ENCODE measurements at regions not wholly inside any gene's neighbourhood (a gene's known extent, or its start where the extent isn't known, plus 50 kb on each side); places are given as distances from the start of the nearest gene placed in this dataset.

GRCh38 chr4:18130256-18130655 is 108.7 kb upstream of the LCORL start:
- H3K9ac ChIP-seq (ENCODE audit: low read length in 3 of 3): no peak overlapping the region
- FAIRE-seq: no peak
- no peak overlapping the region for H3K27ac ChIP-seq (ENCODE audit: low read depth in 2 of 2, low read length in 2 of 2)
- H3K4me3 ChIP-seq (ENCODE audit: low read length in 3 of 3): no peak overlapping the region
- TF ChIP-seq, protein P1, sequence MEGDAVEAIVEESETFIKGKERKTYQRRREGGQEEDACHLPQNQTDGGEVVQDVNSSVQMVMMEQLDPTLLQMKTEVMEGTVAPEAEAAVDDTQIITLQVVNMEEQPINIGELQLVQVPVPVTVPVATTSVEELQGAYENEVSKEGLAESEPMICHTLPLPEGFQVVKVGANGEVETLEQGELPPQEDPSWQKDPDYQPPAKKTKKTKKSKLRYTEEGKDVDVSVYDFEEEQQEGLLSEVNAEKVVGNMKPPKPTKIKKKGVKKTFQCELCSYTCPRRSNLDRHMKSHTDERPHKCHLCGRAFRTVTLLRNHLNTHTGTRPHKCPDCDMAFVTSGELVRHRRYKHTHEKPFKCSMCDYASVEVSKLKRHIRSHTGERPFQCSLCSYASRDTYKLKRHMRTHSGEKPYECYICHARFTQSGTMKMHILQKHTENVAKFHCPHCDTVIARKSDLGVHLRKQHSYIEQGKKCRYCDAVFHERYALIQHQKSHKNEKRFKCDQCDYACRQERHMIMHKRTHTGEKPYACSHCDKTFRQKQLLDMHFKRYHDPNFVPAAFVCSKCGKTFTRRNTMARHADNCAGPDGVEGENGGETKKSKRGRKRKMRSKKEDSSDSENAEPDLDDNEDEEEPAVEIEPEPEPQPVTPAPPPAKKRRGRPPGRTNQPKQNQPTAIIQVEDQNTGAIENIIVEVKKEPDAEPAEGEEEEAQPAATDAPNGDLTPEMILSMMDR (IDR thresholded peaks at IDR 0.05; ENCODE audit: borderline replicate concordance, extremely low read depth, insufficient read depth): no peak
- H3K9me3 ChIP-seq (ENCODE audit: control insufficient read depth in 2 of 3, insufficient read depth in 1 of 3, low read length in 3 of 3): peaks cover 0 to 2% (median 0%) of the 10 kb centered on the region in 3 donors
- no peak for DNase-seq
- H3K4me1 ChIP-seq (ENCODE audit: control insufficient read depth in 2 of 3, insufficient read depth in 2 of 3, low read depth in 1 of 3, low read length in 3 of 3): no peaks in the 10 kb centered on the region
- H3K27me3 ChIP-seq (ENCODE audit: control insufficient read depth, insufficient read depth, low read length): no peaks in the 10 kb centered on the region
- H3K36me3 ChIP-seq (ENCODE audit: control insufficient read depth in 2 of 3, insufficient read depth in 3 of 3, low read length in 3 of 3): no peaks in the 10 kb centered on the region
- intact Hi-C loops (cut with DNase I): no loop called here

- no peak overlapping the region for H3K27ac ChIP-seq (ENCODE audit: low read depth in 2 of 2, low read length in 2 of 2)
- TF ChIP-seq, protein P1 (IDR thresholded peaks at IDR 0.05; ENCODE audit: borderline replicate concordance, extremely low read depth, insufficient read depth): no peak
- FAIRE-seq (no peak), DNase-seq (no peak)
- H3K9me3 ChIP-seq (ENCODE audit: control insufficient read depth in 2 of 3, insufficient read depth in 1 of 3, low read length in 3 of 3): peaks cover 0 to 2% (median 0%) of the 10 kb centered on the region in 3 donors
- intact Hi-C loops (cut with DNase I): no loop called here
- no peak overlapping the region for H3K4me3 ChIP-seq (ENCODE audit: low read length in 3 of 3)
- H3K27me3 ChIP-seq (ENCODE audit: control insufficient read depth, insufficient read depth, low read length): no peaks in the 10 kb centered on the region
- H3K36me3 ChIP-seq (ENCODE audit: control insufficient read depth in 2 of 3, insufficient read depth in 3 of 3, low read length in 3 of 3): no peaks in the 10 kb centered on the region
- no peak overlapping the region for H3K9ac ChIP-seq (ENCODE audit: low read length in 3 of 3)
- H3K4me1 ChIP-seq (ENCODE audit: control insufficient read depth in 2 of 3, insufficient read depth in 2 of 3, low read depth in 1 of 3, low read length in 3 of 3): no peaks in the 10 kb centered on the region
Measured at GRCh38 chr4:18128241-18128640, 106.7 kb upstream of the LCORL start.

DNA sequence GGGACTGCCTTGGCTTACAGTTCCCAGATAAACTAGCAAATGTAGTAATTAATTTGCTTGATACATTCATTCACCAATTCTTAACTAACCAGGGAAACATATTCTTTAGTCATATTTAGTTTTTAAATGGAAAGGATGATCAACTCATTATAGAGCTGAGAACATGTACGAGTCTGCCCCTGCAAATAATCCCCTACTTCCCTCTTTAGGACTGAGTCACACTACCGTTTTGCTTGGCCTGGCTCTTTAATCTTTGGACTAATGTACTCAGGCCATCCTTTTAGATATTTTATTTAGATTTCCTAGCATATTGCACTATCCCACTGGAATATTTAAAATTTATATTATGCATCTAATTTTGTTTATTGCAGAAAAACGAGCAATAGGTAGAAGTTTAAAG is 105.5 kb upstream of the LCORL start:
- DNase-seq (no peak), FAIRE-seq (no peak)
- Histone ChIP-seq H3K36me3 (ENCODE audit: control insufficient read depth in 2 of 3, insufficient read depth in 3 of 3, low read length in 3 of 3) (no peaks in the 10 kb centered on the region), H3K9ac (ENCODE audit: low read length in 3 of 3) (no peak overlapping the region), H3K4me3 (ENCODE audit: low read length in 3 of 3) (no peak overlapping the region), H3K27me3 (ENCODE audit: control insufficient read depth, insufficient read depth, low read length) (no peaks in the 10 kb centered on the region), H3K4me1 (ENCODE audit: control insufficient read depth in 2 of 3, insufficient read depth in 2 of 3, low read depth in 1 of 3, low read length in 3 of 3) (no peaks in the 10 kb centered on the region), H3K9me3 (ENCODE audit: control insufficient read depth in 2 of 3, insufficient read depth in 1 of 3, low read length in 3 of 3) (peaks cover 0 to 1% (median 0%) of the 10 kb centered on the region in 3 donors), H3K27ac (ENCODE audit: low read depth in 2 of 2, low read length in 2 of 2) (no peak overlapping the region)
- intact Hi-C loops (cut with DNase I): no loop called here
- TF ChIP-seq, protein P1 (IDR thresholded peaks at IDR 0.05; ENCODE audit: borderline replicate concordance, extremely low read depth, insufficient read depth): no peak

DNA sequence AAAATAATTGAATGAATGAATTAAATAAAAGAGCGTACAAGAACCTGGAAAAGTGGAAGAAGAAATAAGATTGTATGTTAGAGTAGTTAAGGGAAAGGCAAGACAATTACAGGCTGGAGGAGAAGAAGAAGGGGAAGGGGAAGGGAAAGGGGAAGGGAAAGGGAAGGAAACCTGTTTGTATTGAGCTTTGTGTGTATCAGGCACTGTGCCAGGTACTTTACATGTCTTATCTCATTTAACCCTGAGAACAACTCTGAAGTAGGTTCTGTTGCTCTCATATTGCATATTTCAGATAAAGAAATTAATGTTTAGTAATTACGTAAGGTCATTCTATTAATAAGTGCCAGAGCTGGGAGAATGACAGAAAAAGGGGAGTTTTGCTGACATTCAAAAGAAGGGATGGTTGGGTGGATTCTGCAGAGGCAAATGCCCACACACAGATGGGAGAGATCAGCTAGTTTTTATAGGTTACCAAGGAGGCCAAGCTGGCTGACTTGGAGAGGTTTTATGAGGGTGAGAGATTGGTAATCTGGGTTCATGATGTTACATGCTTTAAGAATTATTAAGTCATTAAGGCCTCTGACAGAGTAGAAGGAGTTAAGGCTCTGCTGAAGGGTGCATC is 92.3 kb upstream of the LCORL start:
- no peak overlapping the region for H3K27ac ChIP-seq (ENCODE audit: low read depth in 2 of 2, low read length in 2 of 2)
- H3K4me3 ChIP-seq (ENCODE audit: low read length in 3 of 3): no peak overlapping the region
- no peak overlapping the region for H3K9ac ChIP-seq (ENCODE audit: low read length in 3 of 3)
- H3K27me3 ChIP-seq (ENCODE audit: control insufficient read depth, insufficient read depth, low read length): no peaks in the 10 kb centered on the region
- FAIRE-seq: no peak
- peak in 1 of 5 donors; percentile 11 for DNase-seq
- intact Hi-C loops (cut with DNase I): no loop called here
- no peaks in the 10 kb centered on the region for H3K4me1 ChIP-seq (ENCODE audit: control insufficient read depth in 2 of 3, insufficient read depth in 2 of 3, low read depth in 1 of 3, low read length in 3 of 3)
- no peaks in the 10 kb centered on the region for H3K36me3 ChIP-seq (ENCODE audit: control insufficient read depth in 2 of 3, insufficient read depth in 3 of 3, low read length in 3 of 3)
- TF ChIP-seq, protein P1 (IDR thresholded peaks at IDR 0.05; ENCODE audit: borderline replicate concordance, extremely low read depth, insufficient read depth): no peak
- no peaks in the 10 kb centered on the region for H3K9me3 ChIP-seq (ENCODE audit: control insufficient read depth in 2 of 3, insufficient read depth in 1 of 3, low read length in 3 of 3)

Measured in kidney (tissue), 13 donors.